ENCODE measurements at regions not wholly inside any gene's neighbourhood (a gene's known extent, or its start where the extent isn't known, plus 50 kb on each side); places are given as distances from the start of the nearest gene placed in this dataset.

DNA sequence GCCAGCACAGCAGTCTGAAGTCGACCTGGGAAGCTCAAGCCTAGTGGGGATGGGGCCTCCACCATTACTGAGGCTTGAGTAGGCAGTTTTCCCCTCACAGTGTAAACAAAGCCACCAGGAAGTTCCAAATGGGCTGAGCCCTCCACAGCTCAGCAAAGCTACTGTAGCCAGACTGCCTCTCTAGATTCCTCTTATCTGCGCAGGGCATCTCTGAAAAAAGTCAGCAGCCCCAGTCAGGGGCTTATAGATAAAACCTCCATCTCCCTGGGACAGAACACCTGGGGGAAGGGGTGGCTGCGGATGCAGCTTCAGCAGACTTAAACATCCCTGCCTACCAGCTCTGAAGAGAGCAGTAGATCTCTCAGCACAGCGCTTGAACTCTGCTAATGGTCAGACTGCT lies 218.4 kb upstream of the VRK2 start:
- no peak for DNase-seq (ENCODE audit: low read depth)

GRCh38 chr2:57834666-57835065 lies 211.9 kb upstream of the VRK2 start:
- no peak for DNase-seq (ENCODE audit: low read depth)

DNA sequence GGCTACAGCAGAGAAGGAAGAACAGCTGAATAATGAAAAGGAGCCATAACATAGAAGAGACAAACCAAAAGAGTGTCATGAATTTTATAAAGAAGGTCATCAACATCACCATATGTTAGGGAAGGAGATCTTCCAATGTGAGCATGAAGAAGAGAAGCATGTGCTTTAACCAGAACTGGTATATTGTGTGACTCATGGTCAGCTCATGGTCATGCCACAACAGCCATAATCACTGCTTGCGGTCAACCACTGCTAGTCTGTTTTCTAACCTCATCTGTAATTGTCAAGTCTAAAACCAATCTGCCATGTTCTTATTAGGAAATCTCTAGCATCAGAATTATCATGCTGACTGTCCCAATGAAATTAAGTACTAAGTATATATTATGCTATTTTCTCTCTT lies 204.1 kb upstream of the VRK2 start:
- peak; percentile 45 for DNase-seq (ENCODE audit: low read depth)

DNA sequence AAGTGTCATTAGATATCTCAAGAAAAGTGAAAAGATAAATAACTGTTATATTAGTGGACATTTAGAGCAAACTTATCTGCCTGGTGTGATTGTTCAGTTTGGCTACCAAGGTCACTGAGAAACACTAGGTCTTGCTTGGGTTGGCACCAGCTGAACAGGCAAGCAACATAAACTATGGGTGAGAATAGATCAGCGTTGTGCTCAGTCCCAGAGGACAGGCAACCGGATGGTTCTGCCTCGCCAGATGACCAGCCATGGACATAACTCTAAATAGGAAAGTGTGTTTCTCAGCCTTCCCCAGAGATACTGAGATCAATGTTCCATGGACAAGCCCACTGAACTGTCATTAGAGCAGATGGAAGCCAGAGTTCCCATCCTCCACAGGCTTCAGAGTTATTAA lies 203.4 kb upstream of the VRK2 start:
- DNase-seq (ENCODE audit: low read depth) = no peak

GRCh38 chr2:57848723-57849122 lies 197.9 kb upstream of the VRK2 start:
- DNase-seq (ENCODE audit: low read depth) = no peak

DNA sequence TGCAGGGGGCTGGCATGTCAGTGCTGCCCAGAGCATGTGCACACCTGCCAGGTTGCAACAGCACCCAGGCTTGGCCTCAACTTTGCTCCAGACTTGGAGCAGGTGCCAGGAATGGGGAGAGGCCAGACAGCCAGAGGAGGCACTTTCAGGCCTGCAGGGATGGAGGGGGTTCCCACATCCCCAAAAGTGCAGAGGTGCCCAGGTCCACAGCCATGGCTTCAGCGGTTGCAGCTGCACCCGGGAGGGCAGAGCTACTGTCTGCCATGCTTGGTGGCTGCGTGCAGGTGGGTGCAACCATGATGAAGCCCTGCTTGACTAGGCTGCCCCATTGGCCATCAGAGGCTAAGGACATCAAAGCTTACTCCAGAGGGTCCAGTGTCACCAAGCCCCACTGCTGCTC lies 196.8 kb upstream of the VRK2 start:
- no peak for DNase-seq (ENCODE audit: low read depth)

GRCh38 chr2:57850415-57851130 lies 196.0 kb upstream of the VRK2 start:
- no peak for DNase-seq (ENCODE audit: low read depth)

- no peak for DNase-seq (ENCODE audit: low read depth)
These were observed 191.4 kb upstream of the VRK2 start for GRCh38 chr2:57855212-57855611.

GRCh38 chr2:57859755-57860154 lies 186.9 kb upstream of the VRK2 start:
- DNase-seq (ENCODE audit: low read depth) = no peak

DNA sequence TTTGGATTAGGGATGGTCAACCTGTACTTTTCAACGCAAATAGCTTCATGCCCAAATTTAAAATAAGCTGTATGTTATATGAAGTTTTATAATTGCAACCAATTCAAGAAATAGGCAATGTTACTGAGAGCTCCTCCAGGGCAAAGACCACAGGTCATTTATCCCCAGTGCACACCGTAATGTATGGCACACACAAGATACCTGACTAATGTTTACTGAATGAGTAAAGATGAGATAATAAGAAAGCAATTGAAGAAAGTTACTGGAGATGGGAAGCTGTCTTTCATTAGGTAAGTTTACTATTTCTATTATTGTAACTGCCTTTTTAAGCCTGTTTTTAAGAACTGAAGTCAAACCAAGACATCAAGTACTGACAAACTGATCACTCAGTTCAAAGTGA lies 184.5 kb upstream of the VRK2 start:
- no peak for DNase-seq (ENCODE audit: low read depth)

- no peak for DNase-seq (ENCODE audit: low read depth)
These were observed 183.9 kb upstream of the VRK2 start for GRCh38 chr2:57862727-57863126.

GRCh38 chr2:57864926-57865325 lies 181.7 kb upstream of the VRK2 start:
- no peak for DNase-seq (ENCODE audit: low read depth)

GRCh38 chr2:57867730-57868129 lies 178.9 kb upstream of the VRK2 start:
- DNase-seq (ENCODE audit: low read depth) = no peak

- no peak for DNase-seq (ENCODE audit: low read depth)
These were observed 177.9 kb upstream of the VRK2 start for GRCh38 chr2:57868619-57869139.

DNA sequence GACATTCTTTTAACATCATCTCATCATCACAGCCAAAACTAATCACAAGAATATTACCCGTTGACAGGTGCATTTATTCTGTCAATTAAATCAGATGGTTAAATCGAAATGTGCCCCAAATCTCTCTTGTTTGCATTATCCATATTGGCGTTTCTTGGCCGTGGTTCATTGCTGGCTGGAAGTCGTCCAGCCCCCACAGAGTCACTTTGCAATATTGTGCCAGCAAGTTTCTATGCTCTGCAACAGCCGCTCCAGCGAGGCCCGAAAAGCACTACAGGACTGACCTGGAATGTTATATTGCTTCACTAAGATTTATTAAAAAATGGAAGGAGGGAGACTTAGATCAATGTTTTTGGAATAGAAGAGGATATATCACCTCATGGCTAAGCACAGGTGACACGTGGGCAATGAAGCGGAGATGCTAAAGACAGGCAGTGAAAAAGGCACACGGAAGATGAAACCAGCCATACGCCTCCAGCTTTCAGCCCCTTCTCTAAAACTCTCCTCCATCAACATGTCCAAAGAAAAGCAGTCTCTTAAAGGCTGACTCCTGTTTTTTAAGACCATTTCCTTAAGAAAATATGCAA lies 176.8 kb upstream of the VRK2 start:
- DNase-seq (ENCODE audit: low read depth) = no peak

DNA sequence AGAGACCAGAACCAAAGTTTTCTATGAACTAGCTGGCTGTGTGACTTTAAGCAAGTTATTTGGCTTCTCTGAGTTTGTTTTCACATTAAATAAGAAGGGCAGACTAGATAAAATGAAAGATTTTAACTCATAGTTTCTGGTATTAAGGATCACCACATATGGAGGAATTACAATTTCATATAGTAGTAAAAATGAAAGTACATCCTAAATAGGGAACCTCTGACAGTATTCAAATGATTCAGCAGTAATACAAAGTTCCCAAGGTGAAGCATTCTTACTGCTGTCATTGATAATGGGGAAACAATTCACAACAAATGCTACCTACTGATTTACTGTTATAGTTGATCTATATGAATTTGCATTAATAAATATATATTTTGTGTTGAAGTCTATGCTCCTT lies 170.3 kb upstream of the VRK2 start:
- DNase-seq (ENCODE audit: low read depth) = no peak

DNA sequence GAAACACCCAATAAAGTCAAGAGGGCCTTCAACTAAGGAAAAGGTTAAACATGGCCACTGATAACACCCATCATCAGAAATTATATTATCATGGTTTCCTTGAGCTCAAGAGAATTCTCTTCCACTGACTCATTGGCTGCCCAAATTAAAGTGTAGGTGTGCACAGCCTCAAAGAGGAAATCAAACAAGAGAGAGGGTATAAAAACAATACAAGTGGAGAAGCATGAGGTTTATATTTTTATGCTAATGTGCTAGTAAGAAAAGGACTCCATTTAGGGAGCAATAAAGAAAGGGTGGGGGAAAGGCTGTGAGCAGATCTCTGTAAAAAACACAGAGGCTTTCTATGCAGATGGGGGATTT lies 168.8 kb upstream of the VRK2 start:
- no peak for DNase-seq (ENCODE audit: low read depth)

- DNase-seq (ENCODE audit: low read depth) = no peak
These were observed 168.3 kb upstream of the VRK2 start for GRCh38 chr2:57878171-57878865.

- DNase-seq (ENCODE audit: low read depth) = no peak
These were observed 167.8 kb upstream of the VRK2 start for GRCh38 chr2:57878866-57879210.

- DNase-seq (ENCODE audit: low read depth) = no peak
These were observed 166.2 kb upstream of the VRK2 start for GRCh38 chr2:57880446-57880845.

DNA sequence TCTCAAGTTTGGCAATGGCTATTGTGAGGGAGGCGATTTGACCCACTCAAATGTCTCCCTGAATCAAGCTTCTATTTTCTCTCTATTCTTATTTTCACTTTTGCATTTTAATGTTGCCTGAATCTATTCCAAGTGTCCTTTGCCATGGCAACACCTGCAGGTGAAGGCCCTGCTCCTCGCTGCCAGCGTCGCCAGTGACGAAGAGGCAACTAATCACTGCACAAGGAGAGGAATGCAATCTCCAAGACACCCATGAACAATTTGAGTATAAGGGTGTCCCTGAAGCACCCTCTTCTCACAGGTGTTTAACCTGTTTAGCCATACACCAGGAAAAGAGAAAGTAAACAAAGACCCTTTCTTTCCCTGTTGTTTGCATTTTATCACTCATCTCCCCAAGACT lies 165.6 kb upstream of the VRK2 start:
- no peak for DNase-seq (ENCODE audit: low read depth)

DNA sequence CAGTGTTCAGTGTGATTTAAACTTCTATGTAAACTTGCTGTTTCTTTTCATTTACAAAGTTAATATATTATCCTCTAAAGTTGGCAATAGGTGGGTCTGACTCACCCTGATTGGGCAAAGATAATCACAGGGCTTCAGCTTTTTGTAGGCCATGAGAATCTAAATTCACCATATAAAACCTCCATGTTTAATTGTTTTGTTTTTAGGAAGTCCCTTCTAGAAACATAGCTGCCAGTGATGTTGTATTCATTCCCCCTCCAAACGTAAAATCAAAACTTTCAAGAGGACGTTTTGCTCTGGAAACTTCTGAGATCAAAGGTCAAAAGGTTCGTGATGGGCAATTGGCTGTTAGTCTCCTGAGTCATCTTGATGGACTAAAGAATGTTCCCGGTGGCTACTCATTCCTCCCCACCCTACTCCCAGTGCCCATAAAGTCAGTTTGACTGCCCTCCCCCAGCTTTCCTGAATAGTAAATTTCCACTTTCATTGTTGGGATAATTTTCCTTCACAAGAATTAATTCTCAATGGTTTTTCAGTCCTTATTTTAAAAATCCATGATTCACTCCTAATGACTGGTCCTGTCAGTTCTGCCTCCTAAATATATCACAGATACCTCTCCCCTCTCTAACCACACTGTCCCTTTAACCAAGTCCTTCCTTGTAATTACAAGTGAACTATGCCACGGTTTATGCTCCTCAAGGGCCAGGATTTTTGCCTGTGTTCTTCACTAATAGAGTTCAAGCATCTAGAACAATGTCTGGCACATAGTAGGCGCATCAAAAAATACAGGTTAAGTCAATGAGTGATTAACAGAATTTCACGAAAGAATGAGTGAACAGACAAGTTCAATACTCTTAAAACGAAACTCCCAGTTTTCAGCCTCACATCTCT lies 164.4 kb upstream of the VRK2 start:
- DNase-seq (ENCODE audit: low read depth) = peak; percentile 87

Data from EH (cell line).